PC-9 (cell line): ENCODE measurements at regions not wholly inside any gene's neighbourhood (a gene's known extent, or its start where the extent isn't known, plus 50 kb on each side); places are given as distances from the start of the nearest gene placed in this dataset.

Source experiments
- BruUV-seq: library from RNA; stranded (reverse); fragments of 400-500 nt; replicated peaks from 2 replicates; lab custom pipeline; 2021; lab: Mats Ljungman, UMichigan
- CTCF ChIA-PET: fragments of 300-600 bp; sonication (Branson Sonifier 250); formaldehyde crosslinking; loops from one replicate; lab custom pipeline; 2022; ENCODE audit warnings: antibody characterized with exemption; lab: Charles Lee
- POLR2A ChIA-PET: fragments of 300-600 bp; sonication (Branson Sonifier 250); formaldehyde crosslinking; loops from one replicate; lab custom pipeline; 2022; ENCODE audit warnings: antibody characterized with exemption; ENCODE audit not compliant: unreplicated experiment; lab: Charles Lee
- DNase-seq, 2 experiments: peaks; one replicate each; pipeline versions ENCODE4 v3.0.0 to v3.0.0-alpha.2; 2015 to 2022; ENCODE audit warnings: mixed read lengths in 1 of 2
- H2AFZ ChIP-seq: fragments of 200-600 bp; sonication (generic); 2 replicates; pipeline ENCODE4 v1.8.1; 2017; ENCODE audit warnings: antibody characterized with exemption
- H3F3A ChIP-seq: fragments of 200-600 bp; sonication (generic); 2 replicates; pipeline ENCODE4 v1.8.1; 2017; ENCODE audit warnings: antibody characterized with exemption, mild to moderate bottlenecking, low read depth; ENCODE audit not compliant: insufficient read depth
- H3K27ac ChIP-seq: fragments of 200-600 bp; sonication (generic); 2 replicates; pipeline ENCODE4 v1.6.1; 2016; ENCODE audit warnings: mixed run types
- H3K27me3 ChIP-seq: fragments of 200-600 bp; sonication (generic); 2 replicates; pipeline ENCODE4 v1.6.1; 2016; ENCODE audit warnings: low read depth, mixed run types; ENCODE audit not compliant: insufficient read depth
- H3K36me3 ChIP-seq: fragments of 200-600 bp; sonication (generic); 2 replicates; pipeline ENCODE4 v1.6.1; 2016; ENCODE audit warnings: low read depth, mixed run types
- H3K4me1 ChIP-seq: fragments of 200-600 bp; sonication (generic); replicated peaks from 2 replicates; pipeline ENCODE4 v1.6.1; 2016; ENCODE audit warnings: mixed run types; ENCODE audit not compliant: insufficient read depth
- H3K4me2 ChIP-seq: fragments of 200-600 bp; sonication (generic); 2 replicates; pipeline ENCODE4 v1.6.1; 2017; ENCODE audit warnings: mixed run types
- H3K4me3 ChIP-seq: fragments of 200-600 bp; sonication (generic); 2 replicates; pipeline ENCODE4 v1.6.1; 2016; ENCODE audit warnings: mixed run types
- H3K79me2 ChIP-seq: fragments of 200-600 bp; sonication (generic); 2 replicates; pipeline ENCODE4 v1.6.1; 2017; ENCODE audit warnings: low read depth, mixed run types
- H3K9me2 ChIP-seq: fragments of 200-600 bp; sonication (generic); 2 replicates; pipeline ENCODE4 v1.8.1; 2017; ENCODE audit warnings: mild to moderate bottlenecking; ENCODE audit not compliant: insufficient read depth
- H3K9me3 ChIP-seq: fragments of 200-600 bp; sonication (generic); 2 replicates; pipeline ENCODE4 v1.8.1; 2016; ENCODE audit warnings: low read depth; ENCODE audit not compliant: insufficient read depth
- H4K20me1 ChIP-seq: fragments of 200-600 bp; sonication (generic); 2 replicates; pipeline ENCODE4 v1.8.1; 2017; ENCODE audit not compliant: insufficient read depth
- EZH2 ChIP-seq: fragments of 200-600 bp; sonication (generic); IDR thresholded peaks from 2 replicates; pipeline ENCODE4 v1.8.0; 2017; ENCODE audit warnings: antibody characterized with exemption, low read depth
- intact Hi-C: fragments of 100-400 bp; cut with micrococcal nuclease; formaldehyde crosslinking; loops from one replicate; pipeline ENCODE4 v1.10.0; 2022; ENCODE audit not compliant: unreplicated experiment
- TF ChIP-seq, protein P1 (sequence below): fragments of 200-600 bp; sonication (generic); conservative IDR thresholded peaks from 2 replicates; pipeline ENCODE4 v1.6.1; 2017; ENCODE audit warnings: mixed run types, antibody characterized with exemption, mild to moderate bottlenecking, moderate library complexity

DNA sequence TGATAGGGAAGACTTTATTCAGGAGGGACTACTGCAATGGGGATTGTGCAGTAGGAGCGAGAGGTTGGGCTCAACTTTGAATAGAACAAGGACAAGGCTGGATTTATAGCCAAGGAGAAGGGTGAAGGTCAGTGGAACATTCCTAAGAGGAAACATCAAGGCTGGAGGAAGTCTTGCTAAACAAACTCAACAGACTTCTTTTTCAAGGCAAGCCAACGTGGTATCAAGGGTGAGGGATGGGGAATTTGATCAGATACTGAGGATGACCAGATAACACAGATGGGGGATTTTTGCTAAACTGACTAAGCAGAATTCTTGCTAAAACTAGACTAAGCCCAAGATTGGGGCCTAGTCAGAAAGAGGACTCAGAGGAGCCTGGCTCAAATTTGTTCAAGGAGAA, 107.3 kb downstream of the DUSP10 start:
- Histone ChIP-seq H3K9me3 (no peaks in the 10 kb centered on the region), H3K4me1 (no peaks in the 10 kb centered on the region), H4K20me1 (no peaks in the 10 kb centered on the region), H3K27me3 (no peaks in the 10 kb centered on the region), H3K27ac (no peak overlapping the region), H2AFZ (no peak overlapping the region), H3K4me2 (no peak overlapping the region), H3F3A (no peaks in the 10 kb centered on the region), H3K9me2 (peaks cover 6% of the 10 kb centered on the region; the same call in 1 of the 2 replicates), H3K36me3 (no peaks in the 10 kb centered on the region), H3K79me2 (no peaks in the 10 kb centered on the region), H3K4me3 (no peak overlapping the region)
- TF ChIP-seq, protein P1, sequence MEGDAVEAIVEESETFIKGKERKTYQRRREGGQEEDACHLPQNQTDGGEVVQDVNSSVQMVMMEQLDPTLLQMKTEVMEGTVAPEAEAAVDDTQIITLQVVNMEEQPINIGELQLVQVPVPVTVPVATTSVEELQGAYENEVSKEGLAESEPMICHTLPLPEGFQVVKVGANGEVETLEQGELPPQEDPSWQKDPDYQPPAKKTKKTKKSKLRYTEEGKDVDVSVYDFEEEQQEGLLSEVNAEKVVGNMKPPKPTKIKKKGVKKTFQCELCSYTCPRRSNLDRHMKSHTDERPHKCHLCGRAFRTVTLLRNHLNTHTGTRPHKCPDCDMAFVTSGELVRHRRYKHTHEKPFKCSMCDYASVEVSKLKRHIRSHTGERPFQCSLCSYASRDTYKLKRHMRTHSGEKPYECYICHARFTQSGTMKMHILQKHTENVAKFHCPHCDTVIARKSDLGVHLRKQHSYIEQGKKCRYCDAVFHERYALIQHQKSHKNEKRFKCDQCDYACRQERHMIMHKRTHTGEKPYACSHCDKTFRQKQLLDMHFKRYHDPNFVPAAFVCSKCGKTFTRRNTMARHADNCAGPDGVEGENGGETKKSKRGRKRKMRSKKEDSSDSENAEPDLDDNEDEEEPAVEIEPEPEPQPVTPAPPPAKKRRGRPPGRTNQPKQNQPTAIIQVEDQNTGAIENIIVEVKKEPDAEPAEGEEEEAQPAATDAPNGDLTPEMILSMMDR = no peak
- TF ChIP-seq EZH2 = no peak
- DNase-seq = no peak
- intact Hi-C loops = no loop called here
- ChIA-PET CTCF (no interaction called here), POLR2A (no interaction called here)
- BruUV-seq = no TSS peak

DNA sequence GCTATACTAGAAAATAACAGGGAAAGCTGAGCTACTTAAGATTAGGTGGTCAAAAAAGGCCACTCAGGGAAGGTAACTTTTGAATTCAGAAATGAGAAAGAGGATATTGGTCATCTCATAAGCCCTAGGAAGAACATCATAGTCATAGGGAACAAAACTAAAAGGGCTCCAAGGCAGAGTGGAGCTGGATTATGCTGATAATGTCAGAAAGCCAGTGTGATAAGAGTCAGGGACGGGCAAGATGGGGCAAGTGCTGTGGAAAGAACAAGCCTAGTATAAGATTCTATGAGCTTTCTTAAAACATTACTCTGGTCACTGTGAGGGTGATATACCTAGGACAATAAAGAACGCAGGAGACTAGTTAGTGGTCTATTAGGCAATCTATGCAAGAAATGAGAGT, 106.6 kb downstream of the DUSP10 start:
- no peaks in the 10 kb centered on the region for H3K27me3 ChIP-seq
- H3F3A ChIP-seq = no peaks in the 10 kb centered on the region
- intact Hi-C loops = no loop called here
- ChIA-PET POLR2A (interaction anchor here (0.6 kb wide), 1 partner anchor 657 kb away, joined by 3 read pairs; no protein-coding TSS in a partner anchor), CTCF (no interaction called here)
- TF ChIP-seq, protein P1 = no peak
- no peak for TF ChIP-seq EZH2
- H3K9me2 ChIP-seq = peaks cover 6% of the 10 kb centered on the region; the same call in 1 of the 2 replicates
- no TSS peak for BruUV-seq
- H3K4me3 ChIP-seq = no peak overlapping the region
- H3K79me2 ChIP-seq = no peaks in the 10 kb centered on the region
- H2AFZ ChIP-seq = no peak overlapping the region
- H3K9me3 ChIP-seq = no peaks in the 10 kb centered on the region
- no peaks in the 10 kb centered on the region for H3K36me3 ChIP-seq
- no peak for DNase-seq
- H3K27ac ChIP-seq = no peak overlapping the region
- H3K4me2 ChIP-seq = no peak overlapping the region
- H4K20me1 ChIP-seq = no peaks in the 10 kb centered on the region
- H3K4me1 ChIP-seq = no peaks in the 10 kb centered on the region

DNA sequence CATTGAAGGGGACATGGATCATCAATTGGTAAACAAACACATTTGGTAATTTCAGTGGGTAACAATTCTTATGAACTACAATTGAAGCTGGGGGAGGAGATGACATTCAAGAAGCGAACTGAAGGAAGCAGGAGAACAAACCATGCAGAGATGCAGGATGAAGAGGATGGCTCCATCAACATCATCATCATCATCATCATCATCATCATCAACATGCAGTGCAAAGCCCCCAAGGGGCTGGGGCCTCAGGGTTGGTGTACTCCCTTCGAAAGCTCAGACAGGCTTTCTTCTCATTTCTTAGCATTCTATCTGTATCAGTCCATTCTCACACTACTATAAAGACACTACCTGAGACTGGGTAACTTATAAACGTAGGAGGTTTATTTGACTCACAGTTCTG, 105.8 kb downstream of the DUSP10 start:
- Histone ChIP-seq H3F3A (no peaks in the 10 kb centered on the region), H3K27me3 (no peaks in the 10 kb centered on the region), H3K9me3 (no peaks in the 10 kb centered on the region), H3K4me1 (no peaks in the 10 kb centered on the region), H3K4me3 (no peak overlapping the region), H4K20me1 (no peaks in the 10 kb centered on the region), H3K27ac (no peak overlapping the region), H3K9me2 (peaks cover 6% of the 10 kb centered on the region; the same call in 1 of the 2 replicates), H3K36me3 (no peaks in the 10 kb centered on the region), H2AFZ (no peak overlapping the region), H3K4me2 (no peak overlapping the region), H3K79me2 (no peaks in the 10 kb centered on the region)
- DNase-seq = no peak
- CTCF ChIA-PET = no interaction called here
- POLR2A ChIA-PET = no interaction called here
- TF ChIP-seq EZH2 = no peak
- TF ChIP-seq, protein P1 = no peak
- intact Hi-C loops = no loop called here
- BruUV-seq = no TSS peak
